Tibial nerve (tissue), 3 donors: ENCODE measurements at regions not wholly inside any gene's neighbourhood (a gene's known extent, or its start where the extent isn't known, plus 50 kb on each side); places are given as distances from the start of the nearest gene placed in this dataset.

Experiments used
- EP300 ChIP-seq, 2 donors: sonication (generic); formaldehyde crosslinking; IDR thresholded peaks; one replicate each; pipeline ENCODE4 v1.6.1; 2017; ENCODE audit warnings: antibody characterized with exemption in 2 of 2, mild to moderate bottlenecking in 1 of 2
- POLR2A ChIP-seq, 2 donors: fragments of 450-650 bp; IDR thresholded peaks; one replicate each; pipeline ENCODE4 v1.6.1; 2017; ENCODE audit warnings: antibody characterized with exemption in 2 of 2, mild to moderate bottlenecking in 2 of 2, moderate library complexity in 2 of 2

DNA sequence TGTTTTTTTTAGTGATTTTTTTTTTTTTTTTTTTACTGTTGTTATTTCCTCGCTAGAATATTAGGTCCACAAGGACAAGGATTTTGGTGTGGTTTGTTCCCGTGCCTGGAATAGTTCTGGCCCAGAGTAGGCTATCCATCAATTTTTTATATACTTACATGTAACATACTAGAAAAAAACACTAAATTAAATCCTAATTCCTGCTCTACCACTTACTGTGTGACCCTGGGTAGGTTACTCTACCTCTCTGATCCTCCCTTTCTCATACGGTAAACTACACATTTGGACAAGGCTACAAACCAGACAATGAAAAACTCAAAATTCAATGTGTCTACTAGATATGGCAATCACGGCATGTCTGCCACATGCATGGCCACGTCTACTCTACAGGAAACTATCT lies 141.3 kb upstream of the ABCA1 start:
- TF ChIP-seq POLR2A (IDR thresholded peaks at IDR 0.05): no peak
- TF ChIP-seq EP300 (IDR thresholded peaks at IDR 0.05): no peak
